IPS DF 6.9 (cell line): ENCODE measurements at regions not wholly inside any gene's neighbourhood (a gene's known extent, or its start where the extent isn't known, plus 50 kb on each side); places are given as distances from the start of the nearest gene placed in this dataset.

Experiments
- DNase-seq: peaks from one replicate; pipeline ENCODE4 v3.0.0-alpha.2; 2013; ENCODE audit warnings: low read depth, low spot score
- H3K27ac ChIP-seq: one replicate; pipeline ENCODE4 v1.5.1; 2013; ENCODE audit warnings: low read length, control low read depth
- H3K27me3 ChIP-seq: 2 replicates; pipeline ENCODE4 v1.6.1; 2013; ENCODE audit warnings: mild to moderate bottlenecking, low read length; ENCODE audit not compliant: control insufficient read depth, insufficient read depth
- H3K36me3 ChIP-seq: 2 replicates; pipeline ENCODE4 v1.6.1; 2013; ENCODE audit warnings: low read length; ENCODE audit not compliant: control insufficient read depth, insufficient read depth
- H3K4me1 ChIP-seq: 2 replicates; pipeline ENCODE4 v1.6.1; 2013; ENCODE audit warnings: low read length; ENCODE audit not compliant: control insufficient read depth, insufficient read depth
- H3K4me3 ChIP-seq: 2 replicates; pipeline ENCODE4 v1.5.1; 2013; ENCODE audit warnings: mild to moderate bottlenecking, low read length
- H3K9me3 ChIP-seq: 2 replicates; pipeline ENCODE4 v1.6.1; 2013; ENCODE audit warnings: low read length, inconsistent platforms; ENCODE audit not compliant: control insufficient read depth, insufficient read depth
- WGBS: extraction: QIAGEN DNeasy Blood & Tissue Kit; methylation state at CpG from one replicate; pipeline ENCODE4 v1.1.7; 2013; ENCODE audit warnings: mixed read lengths, missing lambda C conversion rate; ENCODE audit not compliant: insufficient read length, insufficient coverage; 5-methylcytosine and 5-hydroxymethylcytosine counted together

DNA sequence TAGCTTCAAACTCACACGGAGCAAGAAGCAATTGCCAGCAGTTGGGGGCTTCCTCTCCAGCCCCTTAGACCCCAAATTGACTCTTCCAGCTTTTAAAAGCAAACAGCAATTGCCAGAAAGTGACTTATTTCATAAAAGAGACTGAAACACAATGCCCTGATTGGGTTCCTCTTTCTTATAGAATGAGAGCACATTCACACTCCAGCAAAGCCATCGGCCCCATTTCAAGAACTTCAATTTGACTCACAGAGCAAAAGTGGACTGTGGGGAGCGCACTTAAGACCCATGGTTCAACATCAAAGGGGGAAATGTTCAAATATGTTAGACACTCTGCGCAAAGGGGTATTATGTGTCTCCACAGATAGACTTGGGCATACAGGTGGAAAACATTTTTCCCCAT is 484.7 kb downstream of the BCL11A start:
- Histone ChIP-seq H3K4me1 (peaks cover 4% of the 10 kb centered on the region), H3K9me3 (no peaks in the 10 kb centered on the region), H3K36me3 (no peaks in the 10 kb centered on the region), H3K27me3 (no peaks in the 10 kb centered on the region), H3K27ac (no peak overlapping the region), H3K4me3 (no peak overlapping the region)
- no peak for DNase-seq
- no CpG with 5 or more reads among the region's 4 CpGs for WGBS

DNA sequence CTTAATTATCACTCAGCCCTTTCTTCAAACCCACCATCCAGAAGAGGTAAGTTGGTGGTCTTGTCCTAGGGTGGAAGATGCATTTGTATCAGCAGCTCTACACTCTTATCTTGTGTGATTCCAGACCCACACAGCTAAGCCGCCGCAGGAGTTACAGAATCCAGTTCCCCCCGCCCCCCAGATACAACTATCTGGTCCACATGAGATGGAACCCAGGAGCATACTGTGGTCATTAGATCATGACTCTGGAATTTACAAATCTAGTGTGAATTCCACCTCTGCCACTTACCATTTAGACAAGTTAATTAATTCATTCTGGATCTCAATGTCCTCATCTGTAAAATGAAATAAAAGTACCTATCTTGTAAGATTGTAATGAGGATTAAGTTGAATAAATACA is 486.4 kb downstream of the BCL11A start:
- Histone ChIP-seq H3K27me3 (no peaks in the 10 kb centered on the region), H3K4me1 (peaks cover 4% of the 10 kb centered on the region), H3K9me3 (no peaks in the 10 kb centered on the region), H3K36me3 (no peaks in the 10 kb centered on the region), H3K4me3 (no peak overlapping the region), H3K27ac (no peak overlapping the region)
- no peak for DNase-seq
- WGBS, result no CpG with 5 or more reads among the region's 3 CpGs

GRCh38 chr2:60066096-60066839 is 487.2 kb downstream of the BCL11A start:
- H3K27me3 ChIP-seq, result no peaks in the 10 kb centered on the region
- H3K4me1 ChIP-seq, result peaks cover 4% of the 10 kb centered on the region
- DNase-seq, result no peak
- H3K9me3 ChIP-seq, result no peaks in the 10 kb centered on the region
- whole genome bisulfite sequencing, result no CpG with 5 or more reads among the region's 6 CpGs
- no peaks in the 10 kb centered on the region for H3K36me3 ChIP-seq
- H3K4me3 ChIP-seq, result no peak overlapping the region
- H3K27ac ChIP-seq, result no peak overlapping the region

DNA sequence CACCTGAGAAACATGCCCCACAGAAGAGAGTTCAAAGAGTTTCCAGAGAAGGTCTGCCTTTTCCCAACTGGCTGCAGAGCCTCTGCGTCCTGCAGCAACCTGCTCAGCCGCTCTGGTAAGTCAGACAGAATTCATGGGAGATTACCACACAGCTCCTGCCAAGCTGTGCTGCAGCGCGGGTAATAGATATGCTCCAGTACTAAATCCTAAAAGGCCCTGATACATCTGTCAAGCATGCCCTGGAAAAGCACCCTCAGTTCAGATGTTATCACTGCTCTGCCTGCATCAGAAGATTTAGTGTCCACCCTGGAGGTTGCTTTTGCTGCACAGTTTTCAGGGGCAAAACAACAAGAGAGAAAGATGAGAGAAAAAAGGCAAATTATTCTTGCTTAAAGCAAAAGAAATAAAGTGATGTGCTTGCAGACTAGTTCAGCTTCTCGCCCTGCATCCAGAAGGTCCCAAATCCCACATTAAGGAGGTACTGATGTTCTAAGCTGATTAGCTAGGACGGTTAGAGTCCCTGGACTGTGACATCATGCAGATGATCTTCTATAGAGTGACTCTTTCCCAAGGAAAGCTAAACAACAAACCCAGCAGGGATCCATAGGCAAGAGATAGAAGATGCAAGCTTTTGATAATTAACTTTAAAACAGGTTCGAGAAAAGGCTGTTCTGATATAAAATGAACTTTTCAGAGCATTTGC is 488.6 kb downstream of the BCL11A start:
- Histone ChIP-seq H3K4me3 (no peak overlapping the region), H3K27me3 (no peaks in the 10 kb centered on the region), H3K9me3 (no peaks in the 10 kb centered on the region), H3K27ac (no peak overlapping the region), H3K4me1 (peaks cover 4% of the 10 kb centered on the region), H3K36me3 (no peaks in the 10 kb centered on the region)
- no CpG with 5 or more reads among the region's 7 CpGs for WGBS
- DNase-seq, result no peak

DNA sequence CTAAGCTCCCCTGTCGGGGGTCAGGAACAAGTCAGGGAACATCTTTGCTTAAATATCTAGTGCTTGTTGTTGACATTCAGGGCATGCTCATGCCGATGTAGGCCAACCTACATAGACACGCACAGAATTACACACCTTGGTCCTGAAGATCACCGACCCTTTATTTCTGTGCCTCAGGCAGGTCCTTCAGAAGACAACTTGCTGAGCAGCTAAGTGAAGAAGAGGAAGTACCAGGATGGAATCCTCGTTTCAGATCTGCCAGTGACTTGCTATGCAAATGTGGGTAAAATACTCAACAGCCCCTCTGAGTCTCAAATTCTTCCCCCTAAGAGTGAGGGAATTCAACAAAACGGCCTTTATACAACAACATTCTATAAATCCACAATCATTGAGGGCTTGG is 494.7 kb downstream of the BCL11A start:
- H3K4me1 ChIP-seq, result peaks cover 2% of the 10 kb centered on the region; the same call in 1 of the 2 replicates
- H3K27me3 ChIP-seq, result no peaks in the 10 kb centered on the region; the same call in 1 of the 2 replicates
- H3K4me3 ChIP-seq, result no peak overlapping the region
- no peaks in the 10 kb centered on the region for H3K9me3 ChIP-seq
- no CpG with 5 or more reads among the region's 6 CpGs for WGBS
- DNase-seq, result no peak
- no peaks in the 10 kb centered on the region for H3K36me3 ChIP-seq
- no peak overlapping the region for H3K27ac ChIP-seq

DNA sequence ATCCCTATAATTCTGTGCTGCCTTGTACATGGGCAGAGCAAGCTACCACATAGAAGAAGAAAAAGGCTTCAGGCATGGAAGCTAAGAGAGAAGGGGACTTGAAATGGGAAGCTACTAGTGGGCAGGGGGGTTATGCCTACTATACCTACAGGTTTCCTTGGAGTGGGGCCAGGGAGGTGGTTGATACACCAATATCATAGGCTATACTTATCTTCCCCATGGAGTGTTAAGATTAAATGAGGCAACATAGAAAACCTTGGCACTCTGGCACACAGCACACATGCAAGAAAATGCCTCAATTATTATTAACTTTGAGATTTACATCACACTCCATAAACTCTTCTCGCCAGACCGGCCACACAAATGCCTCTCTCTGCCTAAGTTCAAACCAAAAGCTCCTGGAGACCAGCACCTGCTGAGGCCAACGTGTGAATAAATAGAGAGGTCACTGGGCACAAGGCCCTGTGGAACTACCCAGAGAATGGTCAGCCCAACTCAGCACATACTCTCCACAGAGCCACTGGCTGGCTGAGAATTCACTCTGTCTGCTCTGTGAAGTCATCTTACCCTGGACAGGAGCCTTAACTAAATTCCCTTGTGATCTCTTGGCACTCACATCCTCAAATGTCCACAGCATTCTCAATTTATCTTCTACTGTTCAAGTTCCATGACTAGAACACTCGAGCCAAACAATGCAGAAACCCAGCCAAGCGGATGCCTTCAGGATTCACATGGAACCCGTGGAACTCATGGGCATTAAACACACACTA is 498.7 kb downstream of the BCL11A start:
- Histone ChIP-seq H3K9me3 (no peaks in the 10 kb centered on the region), H3K27ac (no peak overlapping the region), H3K4me3 (no peak overlapping the region), H3K27me3 (no peaks in the 10 kb centered on the region; the same call in 1 of the 2 replicates), H3K36me3 (no peaks in the 10 kb centered on the region), H3K4me1 (peaks cover 7% of the 10 kb centered on the region)
- DNase-seq, result no peak
- no CpG with 5 or more reads among the region's 6 CpGs for WGBS

DNA sequence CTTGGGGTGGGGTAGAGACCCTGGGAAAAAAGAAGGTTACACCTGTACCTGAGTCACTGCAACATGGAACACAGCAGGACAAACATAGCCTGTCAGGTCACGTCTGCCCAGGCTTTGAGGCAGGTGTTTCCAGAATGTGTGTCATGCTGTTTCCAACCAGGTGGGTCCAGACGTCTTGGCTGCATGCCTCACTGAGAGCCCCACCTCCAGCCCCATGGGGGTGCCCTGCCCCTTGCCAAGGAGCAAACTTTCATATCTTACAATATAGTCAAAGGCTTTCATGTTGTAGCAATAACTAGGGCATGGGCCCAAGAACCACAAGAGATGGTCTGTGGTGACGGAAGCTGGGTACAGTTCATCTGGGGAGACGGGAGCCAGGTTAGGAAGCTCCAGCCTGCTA is 499.7 kb downstream of the BCL11A start:
- no peaks in the 10 kb centered on the region; the same call in 1 of the 2 replicates for H3K27me3 ChIP-seq
- H3K27ac ChIP-seq, result no peak overlapping the region
- no CpG with 5 or more reads among the region's 4 CpGs for WGBS

GRCh38 chr2:60052601-60053000 is 500.9 kb downstream of the BCL11A start:
- Histone ChIP-seq H3K27me3 (no peaks in the 10 kb centered on the region), H3K4me3 (no peak overlapping the region), H3K36me3 (no peaks in the 10 kb centered on the region), H3K9me3 (no peaks in the 10 kb centered on the region), H3K27ac (no peak overlapping the region), H3K4me1 (peaks cover 7% of the 10 kb centered on the region)
- WGBS, result no CpG with 5 or more reads among the region's 3 CpGs
- DNase-seq, result no peak

More for the DNA sequence above, 499.7 kb downstream of the BCL11A start:
- no peaks in the 10 kb centered on the region for H3K9me3 ChIP-seq
- H3K4me3 ChIP-seq, result no peak overlapping the region
- H3K4me1 ChIP-seq, result peaks cover 7% of the 10 kb centered on the region
- no peak for DNase-seq
- no peaks in the 10 kb centered on the region for H3K36me3 ChIP-seq

DNA sequence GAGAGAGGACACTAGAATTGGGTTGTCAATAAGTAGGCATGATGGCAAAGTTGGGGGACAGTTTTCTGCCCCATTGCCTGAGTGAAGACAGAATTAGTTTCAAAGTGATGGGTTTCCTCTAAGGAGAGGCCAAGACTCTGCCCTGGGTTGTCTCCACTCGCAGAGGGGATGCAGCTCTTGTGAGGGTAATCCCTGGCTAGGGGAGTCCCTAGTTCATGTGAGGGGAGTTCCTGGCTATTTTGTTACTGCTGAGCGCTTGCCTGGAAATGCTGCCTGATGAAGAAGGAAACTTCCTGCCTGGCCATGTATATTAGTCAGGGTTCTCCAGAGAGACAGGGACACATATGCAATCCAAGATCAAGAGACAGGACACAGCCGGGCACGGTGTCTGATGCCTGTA is 501.5 kb downstream of the BCL11A start:
- DNase-seq, result no peak
- Histone ChIP-seq H3K4me3 (no peak overlapping the region), H3K27me3 (no peaks in the 10 kb centered on the region), H3K4me1 (peaks cover 7% of the 10 kb centered on the region), H3K36me3 (no peaks in the 10 kb centered on the region), H3K9me3 (no peaks in the 10 kb centered on the region), H3K27ac (no peak overlapping the region)
- WGBS, result no CpG with 5 or more reads among the region's 4 CpGs

GRCh38 chr2:60047944-60048525 is 505.4 kb downstream of the BCL11A start:
- no peak for DNase-seq
- H3K4me1 ChIP-seq, result peaks cover 4% of the 10 kb centered on the region
- no CpG with 5 or more reads among the region's 4 CpGs for WGBS
- H3K36me3 ChIP-seq, result no peaks in the 10 kb centered on the region
- H3K4me3 ChIP-seq, result no peak overlapping the region
- no peaks in the 10 kb centered on the region for H3K9me3 ChIP-seq
- no peaks in the 10 kb centered on the region for H3K27me3 ChIP-seq
- H3K27ac ChIP-seq, result no peak overlapping the region
